RWPE2 (cell line): ENCODE measurements at regions not wholly inside any gene's neighbourhood (a gene's known extent, or its start where the extent isn't known, plus 50 kb on each side); places are given as distances from the start of the nearest gene placed in this dataset.
A peak's percentile ranks its signal among the peaks of the same experiment; 100 is the strongest.
"Not testable (repeated sequence)": the region's sequence is repeated elsewhere in the genome, so short reads cannot be mapped to it uniquely, and the experiment has no call there.

ENCODE experiments used
- ATAC-seq: fragments of 200-7000 bp; cut with Tn5 transposase; 3 replicates; pipeline ENCODE4 v1.9.1; 2021; ENCODE audit warnings: low read depth
- DNase-seq: peaks from one replicate; pipeline ENCODE4 v3.0.0-alpha.2; 2020; ENCODE audit warnings: low spot score
- H3K27ac ChIP-seq: fragments of 450-650 bp; 2 replicates; pipeline ENCODE4 v1.5.1; 2017; ENCODE audit warnings: mild to moderate bottlenecking; ENCODE audit not compliant: poor library complexity, severe bottlenecking
- H3K27me3 ChIP-seq: fragments of 250-450 bp; sonication (Bioruptor Pico); 2 replicates; pipeline ENCODE4 v1.5.1; 2021; ENCODE audit warnings: mild to moderate bottlenecking, moderate library complexity; ENCODE audit not compliant: insufficient read depth, poor library complexity, severe bottlenecking
- H3K36me3 ChIP-seq: fragments of 250-450 bp; sonication (Bioruptor Pico); 2 replicates; pipeline ENCODE4 v1.5.1; 2020; ENCODE audit warnings: low read depth, mild to moderate bottlenecking, moderate library complexity
- H3K4me1 ChIP-seq: fragments of 250-450 bp; sonication (Bioruptor Pico); 2 replicates; pipeline ENCODE4 v1.5.1; 2021; ENCODE audit warnings: mild to moderate bottlenecking, moderate library complexity; ENCODE audit not compliant: insufficient read depth, poor library complexity, severe bottlenecking
- H3K4me3 ChIP-seq: fragments of 250-450 bp; sonication (Bioruptor Pico); 2 replicates; pipeline ENCODE4 v1.5.1; 2021; ENCODE audit warnings: mild to moderate bottlenecking, moderate library complexity; ENCODE audit not compliant: severe bottlenecking
- H3K9me3 ChIP-seq: fragments of 250-450 bp; sonication (Bioruptor Pico); 2 replicates; pipeline ENCODE4 v1.5.1; 2021; ENCODE audit warnings: mild to moderate bottlenecking, moderate library complexity; ENCODE audit not compliant: severe bottlenecking
- TF ChIP-seq, protein P1 (sequence below): fragments of 450-650 bp; IDR thresholded peaks from one replicate; pipeline ENCODE4 v1.5.1; 2017; ENCODE audit warnings: mild to moderate bottlenecking, moderate library complexity; ENCODE audit not compliant: poor library complexity, severe bottlenecking

GRCh38 chr6:27830212-27830599, 82.0 kb downstream of the OR2B2 start:
- peaks cover 16% of the 10 kb centered on the region for H3K4me1 ChIP-seq
- ATAC-seq (peak; percentile 9; the same call in 2 of the 3 replicates), DNase-seq (no peak)
- no peaks in the 10 kb centered on the region for H3K36me3 ChIP-seq
- TF ChIP-seq, protein P1, sequence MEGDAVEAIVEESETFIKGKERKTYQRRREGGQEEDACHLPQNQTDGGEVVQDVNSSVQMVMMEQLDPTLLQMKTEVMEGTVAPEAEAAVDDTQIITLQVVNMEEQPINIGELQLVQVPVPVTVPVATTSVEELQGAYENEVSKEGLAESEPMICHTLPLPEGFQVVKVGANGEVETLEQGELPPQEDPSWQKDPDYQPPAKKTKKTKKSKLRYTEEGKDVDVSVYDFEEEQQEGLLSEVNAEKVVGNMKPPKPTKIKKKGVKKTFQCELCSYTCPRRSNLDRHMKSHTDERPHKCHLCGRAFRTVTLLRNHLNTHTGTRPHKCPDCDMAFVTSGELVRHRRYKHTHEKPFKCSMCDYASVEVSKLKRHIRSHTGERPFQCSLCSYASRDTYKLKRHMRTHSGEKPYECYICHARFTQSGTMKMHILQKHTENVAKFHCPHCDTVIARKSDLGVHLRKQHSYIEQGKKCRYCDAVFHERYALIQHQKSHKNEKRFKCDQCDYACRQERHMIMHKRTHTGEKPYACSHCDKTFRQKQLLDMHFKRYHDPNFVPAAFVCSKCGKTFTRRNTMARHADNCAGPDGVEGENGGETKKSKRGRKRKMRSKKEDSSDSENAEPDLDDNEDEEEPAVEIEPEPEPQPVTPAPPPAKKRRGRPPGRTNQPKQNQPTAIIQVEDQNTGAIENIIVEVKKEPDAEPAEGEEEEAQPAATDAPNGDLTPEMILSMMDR = no peak
- H3K4me3 ChIP-seq = peak overlapping the region; percentile 46
- no peaks in the 10 kb centered on the region for H3K27me3 ChIP-seq
- peak overlapping the region; percentile 86 for H3K27ac ChIP-seq
- no peaks in the 10 kb centered on the region for H3K9me3 ChIP-seq

GRCh38 chr6:27829453-27830211, 82.6 kb downstream of the OR2B2 start:
- ATAC-seq (0 out of 3 replicates have a peak, but pooled peaks have one; percentile 11), DNase-seq (no peak)
- H3K36me3 ChIP-seq = no peaks in the 10 kb centered on the region
- H3K9me3 ChIP-seq = no peaks in the 10 kb centered on the region
- H3K27ac ChIP-seq = peak overlapping the region; percentile 86
- TF ChIP-seq, protein P1 = no peak
- H3K4me1 ChIP-seq = peaks cover 20% of the 10 kb centered on the region
- peak overlapping the region; percentile 46 for H3K4me3 ChIP-seq
- no peaks in the 10 kb centered on the region for H3K27me3 ChIP-seq

GRCh38 chr6:27827477-27827876, 84.7 kb downstream of the OR2B2 start:
- peaks cover 27% of the 10 kb centered on the region for H3K4me1 ChIP-seq
- H3K27ac ChIP-seq, ATAC-seq: not testable (repeated sequence)

GRCh38 chr6:27826612-27826985, 85.6 kb downstream of the OR2B2 start:
- H3K9me3 ChIP-seq, ATAC-seq, DNase-seq, H3K4me3 ChIP-seq, H3K36me3 ChIP-seq, H3K27me3 ChIP-seq: not testable (repeated sequence)
- Histone ChIP-seq H3K4me1 (peaks cover 21% of the 10 kb centered on the region), H3K27ac (peak overlapping the region; percentile 91)

More at GRCh38 chr6:27827477-27827876, 84.7 kb downstream of the OR2B2 start:
- not testable (repeated sequence) for DNase-seq, H3K4me3 ChIP-seq, H3K9me3 ChIP-seq, H3K27me3 ChIP-seq, H3K36me3 ChIP-seq

DNA sequence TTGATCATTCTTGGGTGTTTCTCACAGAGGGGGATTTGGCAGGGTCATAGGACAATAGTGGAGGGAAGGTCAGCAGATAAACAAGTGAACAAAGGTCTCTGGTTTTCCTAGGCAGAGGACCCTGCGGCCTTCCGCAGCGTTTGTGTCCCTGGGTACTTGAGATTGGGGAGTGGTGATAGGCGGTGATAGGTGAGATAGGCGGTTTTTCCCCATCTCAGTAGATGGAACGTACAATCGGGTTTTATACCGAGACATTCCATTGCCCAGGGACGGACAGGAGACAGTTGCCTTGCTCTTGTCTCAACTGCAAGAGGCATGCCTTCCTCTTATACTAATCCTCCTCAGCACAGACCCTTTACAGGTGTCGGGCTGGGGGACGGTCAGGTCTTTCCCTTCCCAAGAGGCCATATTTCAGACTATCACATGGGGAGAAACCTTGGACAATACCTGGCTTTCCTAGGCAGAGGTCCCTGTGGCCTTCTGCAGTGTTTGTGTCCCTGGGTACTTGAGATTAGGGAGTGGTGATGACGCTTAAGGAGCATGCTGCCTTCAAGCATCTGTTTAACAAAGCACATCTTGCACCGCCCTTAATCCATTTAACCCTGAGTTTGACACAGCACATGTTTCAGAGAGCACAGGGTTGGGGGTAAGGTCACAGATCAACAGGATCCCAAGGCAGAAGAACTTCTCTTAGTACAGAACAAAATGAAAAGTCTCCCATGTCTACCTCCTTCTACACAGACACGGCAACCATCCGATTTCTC, 86.2 kb downstream of the OR2B2 start:
- not testable (repeated sequence) for H3K9me3 ChIP-seq, DNase-seq, H3K4me3 ChIP-seq, H3K27me3 ChIP-seq, H3K36me3 ChIP-seq, ATAC-seq
- Histone ChIP-seq H3K27ac (peak overlapping the region; percentile 91), H3K4me1 (peaks cover 20% of the 10 kb centered on the region)

DNA sequence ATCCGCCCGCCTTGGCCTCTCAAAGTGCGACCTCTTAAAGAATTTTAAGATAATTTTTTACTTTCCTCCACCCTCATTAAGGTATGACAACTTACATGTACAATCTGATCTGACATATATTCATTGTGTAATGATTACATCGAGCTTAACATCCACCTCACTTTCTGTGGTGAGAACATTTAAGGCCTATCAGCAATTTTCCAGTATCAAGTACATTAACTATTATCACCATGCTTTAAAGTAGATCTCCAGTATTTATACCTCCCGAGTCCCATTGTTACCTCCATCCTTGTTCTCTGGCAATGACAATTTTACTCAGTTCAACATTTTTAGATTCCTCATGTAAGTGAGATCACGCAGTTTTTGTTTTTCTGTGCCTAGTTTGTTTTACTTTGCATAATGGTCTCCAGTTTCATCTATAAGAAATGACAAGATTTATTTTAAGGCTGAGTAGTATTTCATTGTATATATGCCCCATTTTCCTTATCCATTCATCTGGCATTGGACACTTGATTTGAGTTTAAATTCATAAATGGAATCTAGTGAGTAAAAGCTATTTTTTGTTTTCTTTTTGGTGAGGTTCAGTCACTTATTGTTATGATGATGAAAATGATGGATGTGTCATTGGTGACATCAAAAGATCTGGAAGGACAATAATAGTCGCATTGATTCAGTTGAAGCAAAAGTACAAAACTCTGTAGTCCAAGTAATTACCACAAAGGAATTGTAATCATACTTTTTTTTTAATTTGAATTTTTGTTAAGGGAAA, 87.0 kb downstream of the OR2B2 start:
- TF ChIP-seq, protein P1 = no peak
- Histone ChIP-seq H3K4me3 (peak overlapping the region; percentile 58), H3K4me1 (peaks cover 20% of the 10 kb centered on the region), H3K27me3 (no peaks in the 10 kb centered on the region), H3K36me3 (no peaks in the 10 kb centered on the region), H3K9me3 (no peaks in the 10 kb centered on the region), H3K27ac (peak overlapping the region; percentile 91)
- DNase-seq (no peak), ATAC-seq (peak; percentile 44)

- H3K27ac ChIP-seq = peak overlapping the region; percentile 91
- ATAC-seq = peak; percentile 63
- not testable (repeated sequence) for DNase-seq, H3K9me3 ChIP-seq, H3K27me3 ChIP-seq, H3K36me3 ChIP-seq
- peaks cover 19% of the 10 kb centered on the region for H3K4me1 ChIP-seq
- H3K4me3 ChIP-seq = peak overlapping the region; percentile 58
Observed at GRCh38 chr6:27824211-27825024, 87.8 kb downstream of the OR2B2 start.
